Inflammatory macrophage treated with lipopolysaccharide for 1 hour (primary cell): ENCODE measurements at regions not wholly inside any gene's neighbourhood (a gene's known extent, or its start where the extent isn't known, plus 50 kb on each side); places are given as distances from the start of the nearest gene placed in this dataset.

ENCODE experiments used
- DNase-seq, 2 donors: peaks; one replicate each; pipeline ENCODE4 v3.0.0-alpha.2; 2020 to 2022

DNA sequence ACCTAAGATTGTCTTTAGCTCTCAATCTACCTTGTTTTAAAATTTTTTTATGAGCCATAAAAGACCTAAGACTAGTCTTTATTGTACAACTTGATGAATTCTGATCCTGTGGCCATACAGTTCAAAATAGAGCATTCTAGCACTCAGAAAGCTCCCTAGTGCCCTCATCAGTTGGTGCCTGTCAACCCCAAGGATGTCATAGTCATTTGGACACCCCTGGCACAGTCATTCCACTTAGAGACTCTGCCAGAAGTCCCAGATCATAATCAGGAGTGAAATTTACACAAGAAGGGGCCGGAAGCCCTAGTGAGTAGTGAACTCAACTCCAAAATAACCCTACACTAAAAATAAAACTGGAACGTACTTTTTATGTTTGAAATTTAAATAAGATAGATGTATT is 80.0 kb upstream of the INSIG1 start:
- no peak for DNase-seq

DNA sequence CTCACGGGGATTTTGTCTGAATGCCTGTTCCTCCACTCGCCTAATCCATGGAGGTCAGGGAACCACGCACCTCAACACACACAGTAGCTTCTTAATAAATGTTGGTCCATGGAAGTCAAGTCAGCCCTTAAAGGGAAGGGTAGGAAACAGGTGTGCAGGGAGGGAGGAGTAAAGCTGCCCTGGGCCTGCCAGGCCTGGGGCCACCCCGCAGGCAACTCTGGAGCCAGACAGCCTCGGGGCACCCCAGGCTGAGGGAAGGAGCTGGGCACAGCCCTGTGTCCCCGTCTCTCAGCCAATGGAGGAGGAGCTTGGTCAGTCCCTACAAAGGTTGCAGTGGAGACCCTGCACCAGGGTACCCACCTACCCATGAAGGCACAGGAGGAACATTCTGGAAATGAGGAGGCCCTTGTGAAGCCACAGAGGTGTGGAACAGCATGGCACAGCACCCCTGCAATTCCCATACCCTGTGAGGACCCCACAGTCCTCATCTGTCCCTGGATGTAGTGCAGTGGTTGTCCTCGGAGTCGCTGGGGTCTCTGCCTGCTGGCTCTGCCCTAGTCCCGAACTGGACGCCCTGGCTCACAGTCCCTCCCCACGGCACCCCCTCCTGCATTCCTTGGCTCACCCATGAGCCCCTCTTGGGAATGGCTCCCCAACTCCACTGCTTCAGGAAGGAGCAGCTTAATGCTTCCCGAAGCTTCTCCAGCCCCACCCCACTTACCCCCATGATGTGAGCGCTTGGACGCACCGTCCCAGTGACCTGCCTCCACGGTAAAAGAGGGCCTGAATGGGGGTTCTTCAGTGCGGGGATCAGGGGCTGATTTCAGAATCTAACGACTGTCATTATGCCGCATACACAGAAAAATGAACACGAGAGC is 79.2 kb upstream of the INSIG1 start:
- no peak for DNase-seq

DNA sequence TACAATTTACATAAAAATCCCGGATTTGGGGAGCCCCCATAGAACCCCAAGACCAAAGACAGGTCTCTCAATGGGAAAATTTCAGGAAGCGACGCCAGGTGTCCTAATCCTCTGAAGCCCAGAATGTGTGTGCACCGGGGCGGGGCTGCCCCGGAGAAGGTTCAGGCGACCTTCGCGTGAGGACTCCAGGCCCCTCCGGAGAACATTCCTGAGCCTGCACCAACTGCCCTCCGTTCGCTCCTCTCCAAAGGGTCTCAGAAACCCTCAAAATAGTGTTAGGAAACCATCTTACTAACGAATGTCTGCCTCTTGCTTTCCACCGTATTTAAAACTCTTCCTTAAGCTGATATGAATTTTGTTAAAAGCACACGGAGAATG is 78.5 kb upstream of the INSIG1 start:
- DNase-seq = no peak

DNA sequence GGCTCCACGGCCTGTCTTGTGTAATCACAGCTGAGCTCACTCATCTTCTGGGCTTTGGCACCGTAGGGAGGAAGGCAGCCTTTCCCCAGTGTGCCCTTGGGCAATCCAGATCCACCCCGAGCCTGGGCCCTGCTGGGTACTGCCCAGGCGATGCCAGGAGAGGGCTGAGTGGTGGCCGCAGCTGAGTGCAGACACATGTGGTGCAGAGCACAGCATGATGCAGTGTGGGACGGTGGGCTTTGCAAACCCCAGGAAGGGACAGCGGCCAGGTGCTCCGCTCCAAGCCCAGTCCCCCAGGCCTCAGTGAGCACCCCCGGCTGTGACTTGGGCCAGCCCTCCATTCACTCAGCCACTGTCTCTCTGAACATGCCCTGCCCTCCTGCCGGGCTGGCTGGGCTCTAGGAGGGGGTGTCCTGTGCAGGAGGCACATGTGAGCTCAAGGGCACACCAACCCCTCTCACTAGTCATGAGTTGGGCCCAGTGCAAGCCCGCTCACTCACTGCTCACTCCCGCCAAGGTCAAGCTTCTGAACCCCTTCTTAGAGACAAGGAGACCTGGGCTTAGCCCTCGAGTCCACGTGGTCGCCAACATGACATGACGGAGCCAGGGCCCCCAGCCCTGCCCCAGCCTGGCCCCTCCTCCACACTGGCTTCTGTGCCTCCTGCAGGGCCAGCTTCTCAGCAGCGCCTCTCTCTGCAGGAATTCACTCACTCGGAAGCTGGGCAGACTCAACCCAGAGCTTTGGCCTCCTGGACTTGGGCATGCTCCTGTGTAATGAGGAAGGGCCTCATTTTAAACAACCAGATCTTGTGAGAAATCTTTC is 77.5 kb upstream of the INSIG1 start:
- DNase-seq = no peak

DNA sequence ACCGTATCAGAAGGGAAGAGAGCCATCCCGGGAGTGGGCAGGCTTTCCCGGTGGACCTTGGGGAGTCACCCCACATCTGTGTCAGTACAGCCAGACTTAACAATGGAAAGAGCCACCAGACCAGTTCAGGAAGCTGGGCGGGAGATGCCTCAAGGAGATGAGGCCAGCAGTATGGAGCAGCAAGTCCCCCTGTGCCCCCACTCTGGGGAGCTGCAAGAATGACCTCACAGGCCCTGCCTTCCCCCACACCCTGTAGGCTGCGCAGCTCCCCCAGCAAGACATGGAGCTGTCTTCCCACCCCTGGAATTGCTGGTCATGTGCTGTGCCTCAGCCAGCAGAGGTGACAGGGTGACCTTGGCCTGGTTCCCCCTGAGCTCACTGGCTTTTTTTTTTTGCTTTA is 76.8 kb upstream of the INSIG1 start:
- no peak for DNase-seq

DNA sequence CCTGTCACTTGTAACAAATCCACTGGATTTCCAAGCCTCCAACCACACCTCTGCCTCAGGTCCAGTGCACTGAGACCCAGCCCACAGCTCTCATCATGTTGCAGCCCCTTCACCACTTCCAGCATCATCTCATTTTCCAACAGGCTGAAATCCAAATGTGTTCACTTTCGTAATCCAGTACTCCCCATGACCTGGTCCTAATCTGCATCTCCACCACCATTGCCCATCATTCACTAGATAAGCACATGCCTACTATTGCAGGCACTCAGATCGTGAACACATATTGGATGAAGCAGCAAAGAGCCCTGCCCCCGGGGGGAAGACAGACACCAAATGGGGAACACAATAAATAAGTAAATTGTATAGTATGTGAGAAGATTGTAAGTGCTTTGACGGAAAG is 76.1 kb upstream of the INSIG1 start:
- DNase-seq = no peak

DNA sequence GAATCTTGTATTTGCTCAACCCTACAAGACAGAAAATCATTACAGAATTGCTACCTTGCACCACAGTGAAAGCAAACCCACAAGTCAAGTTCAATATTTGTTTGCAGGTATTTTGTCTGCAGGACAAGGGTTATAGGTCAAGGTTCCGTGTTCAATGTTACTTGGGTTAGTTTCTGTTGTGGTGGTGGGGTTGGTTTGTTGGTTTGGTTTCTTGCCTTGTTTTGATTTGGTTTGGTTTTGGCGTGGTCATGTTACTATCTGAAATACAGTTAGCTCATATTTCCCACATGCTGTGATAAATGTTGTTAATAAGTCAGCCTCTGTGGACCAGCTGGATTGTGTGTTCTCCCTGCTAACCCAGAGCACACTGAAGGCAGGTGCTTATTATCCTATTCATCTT is 75.6 kb upstream of the INSIG1 start:
- no peak for DNase-seq

DNA sequence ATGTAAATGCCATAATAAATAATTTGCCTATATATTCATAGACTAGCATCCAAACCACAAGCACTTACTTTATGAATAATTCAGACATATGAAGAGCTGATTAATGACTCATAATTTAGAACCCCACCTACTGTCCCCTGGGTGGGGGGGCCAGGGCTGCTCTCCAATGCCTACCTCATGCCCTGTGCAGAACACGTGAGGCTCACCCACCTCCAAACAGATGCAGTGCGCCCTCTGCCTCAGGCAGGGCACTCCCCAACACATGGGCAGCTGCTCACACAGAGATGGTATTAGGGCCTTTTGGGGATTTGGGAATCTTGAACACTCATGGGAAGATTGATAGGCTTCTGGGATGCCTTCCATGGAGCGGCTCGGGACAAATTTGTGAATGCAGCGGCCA is 75.1 kb upstream of the INSIG1 start:
- DNase-seq = no peak

DNA sequence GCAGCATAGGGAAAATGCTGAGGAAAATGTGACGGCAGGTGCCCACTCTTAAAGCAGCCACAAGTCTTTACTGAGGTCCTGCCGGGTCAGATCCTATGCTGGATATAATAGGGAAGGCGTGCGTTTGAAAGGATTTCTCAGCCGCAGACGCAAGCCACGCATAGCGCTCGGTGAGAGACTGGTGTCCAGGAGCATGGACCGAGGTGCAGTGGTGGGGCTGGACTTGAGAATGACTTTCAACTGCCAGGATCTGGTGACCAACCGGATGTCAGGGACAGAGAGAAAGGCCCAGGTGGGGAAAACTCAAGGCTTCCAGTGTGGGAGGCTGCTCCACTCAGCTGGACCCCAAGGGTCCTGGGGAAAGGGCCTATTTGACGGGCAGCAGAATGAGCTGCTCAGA is 74.7 kb upstream of the INSIG1 start:
- DNase-seq = no peak

DNA sequence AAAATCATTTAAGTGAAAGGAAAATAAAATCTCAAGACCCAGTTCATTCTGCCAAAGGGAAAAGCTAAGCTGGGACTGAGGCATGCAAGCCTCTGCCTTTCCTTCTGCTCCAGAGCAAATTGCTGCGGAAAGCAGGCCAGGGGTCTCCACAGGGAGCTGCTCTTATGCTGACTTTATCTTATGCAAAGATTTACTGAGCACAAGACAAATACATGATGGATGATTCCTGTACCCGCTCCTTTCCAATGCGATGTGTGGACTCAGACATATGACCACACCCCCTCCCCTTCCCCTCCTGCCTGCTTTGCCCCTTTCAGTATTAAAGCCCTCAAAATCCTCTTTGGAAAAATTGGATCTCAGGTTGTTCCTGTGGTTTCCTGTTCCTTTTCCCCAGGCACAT is 74.2 kb upstream of the INSIG1 start:
- DNase-seq = no peak

DNA sequence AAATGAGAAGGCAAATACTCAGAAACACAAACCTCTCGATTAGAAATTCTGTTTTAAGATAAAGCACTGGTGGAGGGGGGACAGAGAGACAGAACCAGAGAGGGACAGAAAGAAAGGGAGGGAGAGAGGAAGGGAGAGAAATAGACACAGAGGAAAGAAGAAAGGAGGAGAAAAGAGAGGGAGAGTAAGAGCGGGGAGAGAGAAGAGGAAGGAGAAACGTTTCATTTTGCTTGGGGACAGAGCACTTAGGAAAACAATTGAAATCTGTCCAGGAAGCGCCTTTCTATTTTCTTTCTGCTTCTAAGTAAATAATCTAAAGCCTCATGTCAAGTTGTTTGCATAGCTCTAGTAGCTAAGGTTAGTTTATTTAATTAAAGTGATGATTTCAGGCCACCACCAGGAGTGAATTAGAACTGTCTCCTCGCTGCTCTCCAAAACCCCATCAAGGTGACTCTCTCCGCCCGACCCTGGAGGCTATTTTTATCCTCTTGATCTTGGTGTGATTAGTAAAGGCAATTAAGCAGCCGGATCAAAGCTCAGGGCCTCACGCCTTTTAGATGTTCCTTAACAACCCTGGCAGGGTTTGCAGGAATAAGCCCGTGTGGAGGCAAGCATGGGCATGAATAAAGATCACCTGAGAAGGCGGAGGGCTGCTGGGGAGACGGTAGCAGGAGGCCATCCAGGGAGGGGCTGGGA is 73.4 kb upstream of the INSIG1 start:
- DNase-seq = no peak

DNA sequence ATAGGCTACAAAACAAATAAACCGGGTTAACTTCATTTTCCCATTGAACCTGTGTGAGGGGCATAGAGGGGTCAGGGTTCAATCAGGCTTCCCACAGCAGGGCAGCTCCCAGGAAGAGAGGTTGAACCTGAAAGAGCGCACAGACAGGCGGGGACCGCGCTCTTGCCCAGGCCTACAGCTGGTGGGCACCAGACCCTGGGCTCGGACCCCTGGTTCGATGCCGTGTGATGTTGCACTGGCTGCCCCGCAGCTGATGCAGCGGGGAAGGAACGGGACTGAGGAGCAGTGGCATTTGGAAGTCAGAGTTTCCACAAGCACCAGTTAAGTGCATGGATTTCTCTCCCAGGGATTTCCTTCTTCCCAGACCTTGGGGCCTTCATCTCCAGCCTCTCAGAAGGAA is 72.6 kb upstream of the INSIG1 start:
- no peak for DNase-seq

DNA sequence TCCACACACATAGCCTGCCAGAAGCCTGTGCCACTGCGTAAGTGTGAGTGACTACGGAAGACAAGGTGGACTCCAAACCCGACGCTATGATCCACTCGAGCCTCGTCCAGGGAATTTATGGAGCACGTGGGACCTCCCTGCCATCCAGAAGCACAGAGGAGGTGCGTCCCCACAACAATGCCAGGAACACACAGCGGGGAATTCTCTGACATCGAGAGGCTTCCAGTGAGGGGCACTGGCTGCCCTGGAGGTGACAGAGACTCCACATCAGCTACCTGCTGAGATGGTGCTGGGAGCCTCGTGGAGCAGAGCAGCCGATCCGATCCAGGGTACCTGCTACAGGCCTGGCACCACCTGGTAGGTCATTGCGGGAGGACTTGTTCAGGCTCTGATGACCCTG is 72.2 kb upstream of the INSIG1 start:
- DNase-seq = no peak

DNA sequence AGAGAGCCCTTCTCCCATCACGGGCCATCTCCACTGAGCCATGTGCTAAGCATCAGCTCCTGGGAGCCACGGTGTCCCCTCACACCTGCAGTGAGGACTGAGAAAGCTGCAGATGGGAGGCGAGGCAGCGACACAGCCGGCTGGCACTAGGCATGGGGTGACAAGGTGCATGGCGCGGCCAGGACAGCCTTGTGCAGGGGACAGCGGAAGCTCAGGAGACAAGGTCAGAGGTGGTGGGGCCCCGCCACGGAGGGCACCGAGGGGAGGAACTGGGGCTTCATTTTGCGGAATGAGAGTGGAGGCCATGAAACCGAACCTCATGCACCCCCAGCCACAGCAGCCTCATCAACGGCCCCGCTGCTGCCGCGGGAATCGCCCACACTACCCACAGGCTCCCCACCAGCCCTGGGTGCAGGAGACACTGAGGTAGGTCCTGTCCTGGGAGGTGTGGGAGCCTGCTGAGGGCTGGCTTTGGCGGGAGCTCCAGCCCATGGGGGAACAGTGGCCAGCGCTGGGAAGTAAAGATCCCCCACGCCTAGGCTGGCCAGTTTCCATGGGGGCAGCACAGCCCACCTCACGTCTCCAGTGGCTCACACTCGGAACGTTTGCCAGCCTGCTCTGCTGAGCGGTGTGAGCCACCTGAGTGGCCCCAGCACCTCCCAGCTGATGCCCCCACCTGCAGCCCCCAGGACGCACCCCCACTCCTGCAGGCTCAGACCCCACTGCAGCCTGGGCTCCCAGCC is 71.2 kb upstream of the INSIG1 start:
- no peak for DNase-seq

DNA sequence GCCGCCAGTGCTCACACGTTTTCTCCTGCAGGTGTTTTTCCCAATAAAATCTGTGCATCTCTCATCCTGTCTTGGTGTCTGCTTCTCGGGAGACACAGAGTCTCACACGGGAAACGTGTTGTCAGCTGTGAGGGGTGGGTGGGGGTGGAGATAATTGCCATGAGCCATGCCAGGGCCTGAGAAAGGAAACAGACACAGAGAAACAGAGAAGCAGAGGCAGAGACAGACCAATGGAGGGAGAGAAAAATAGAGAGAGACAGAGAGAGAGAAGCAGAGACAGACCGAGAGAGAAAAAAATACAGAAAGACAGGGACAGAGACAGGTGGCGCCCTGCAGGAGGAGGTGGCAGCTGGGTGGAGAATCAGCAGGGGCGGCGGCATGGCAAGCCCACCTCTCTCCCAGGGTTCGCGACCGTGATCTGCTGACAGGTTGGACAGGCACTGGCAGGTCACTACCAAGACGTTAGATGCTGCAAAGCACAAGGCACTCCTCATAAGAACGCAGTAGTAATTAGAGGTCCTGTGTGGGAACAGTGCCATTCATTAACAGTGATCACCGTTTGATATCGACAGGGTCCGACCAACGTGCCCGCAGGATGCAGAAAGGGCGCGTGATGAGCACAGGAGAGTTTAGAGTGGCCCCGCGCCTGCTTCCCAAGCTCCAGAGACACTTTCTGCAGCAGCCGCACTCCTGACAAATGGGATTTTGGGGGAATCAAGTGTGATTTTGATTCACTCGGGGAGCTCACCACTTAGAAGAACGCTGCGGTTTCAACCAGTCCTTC is 70.5 kb upstream of the INSIG1 start:
- DNase-seq = no peak

DNA sequence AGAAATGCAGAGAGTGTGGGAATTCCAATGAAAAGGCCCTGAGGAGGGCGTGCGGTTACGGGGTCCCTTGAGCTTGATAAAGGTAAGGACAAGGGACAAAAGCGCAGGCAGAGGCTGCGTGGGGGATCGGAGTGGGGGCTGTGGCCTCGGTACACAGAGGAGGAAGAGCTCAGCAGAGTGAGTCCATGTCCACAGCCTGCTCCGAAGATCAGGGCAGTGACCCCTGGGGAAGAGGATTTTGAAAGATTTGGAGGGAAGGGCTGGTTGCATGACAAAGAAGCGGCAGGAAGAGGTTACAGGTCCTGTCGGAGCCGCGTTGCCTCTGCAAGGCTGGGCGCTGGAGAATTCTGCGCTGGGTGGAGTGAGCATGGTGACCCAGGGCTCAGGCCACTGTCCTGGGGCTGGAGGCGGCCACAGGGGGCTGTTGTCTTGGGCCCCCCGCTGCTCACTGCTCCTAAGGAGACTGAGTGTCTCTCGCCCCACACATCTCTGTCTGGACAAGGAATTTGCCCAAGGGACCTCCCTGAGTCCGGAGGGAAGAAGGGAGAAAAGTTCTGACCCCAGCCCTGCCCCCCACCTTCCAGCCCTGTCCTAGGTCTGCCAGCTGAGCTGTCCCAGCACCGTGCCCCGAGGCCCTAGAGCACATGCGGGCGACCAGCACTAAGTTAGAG is 69.8 kb upstream of the INSIG1 start:
- DNase-seq = no peak

DNA sequence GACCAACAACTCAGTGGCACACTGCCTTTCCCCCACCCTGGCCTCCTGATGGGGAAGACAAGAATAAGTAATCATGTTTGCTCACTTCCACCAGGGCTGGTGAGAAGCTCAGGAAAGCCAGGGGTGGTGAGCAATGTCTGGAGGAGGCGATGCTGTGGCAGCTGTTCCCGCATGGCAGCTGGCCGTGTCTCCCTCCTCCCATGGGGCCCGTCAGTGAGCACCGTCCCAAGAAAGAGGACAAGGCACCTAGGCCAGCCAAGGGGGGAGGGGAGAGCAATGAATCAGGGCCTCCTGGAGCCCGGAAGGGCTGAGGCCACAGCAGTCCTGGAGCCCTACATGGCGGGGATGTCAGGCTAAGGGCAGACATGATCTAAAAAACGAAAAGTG is 69.2 kb upstream of the INSIG1 start:
- no peak for DNase-seq

DNA sequence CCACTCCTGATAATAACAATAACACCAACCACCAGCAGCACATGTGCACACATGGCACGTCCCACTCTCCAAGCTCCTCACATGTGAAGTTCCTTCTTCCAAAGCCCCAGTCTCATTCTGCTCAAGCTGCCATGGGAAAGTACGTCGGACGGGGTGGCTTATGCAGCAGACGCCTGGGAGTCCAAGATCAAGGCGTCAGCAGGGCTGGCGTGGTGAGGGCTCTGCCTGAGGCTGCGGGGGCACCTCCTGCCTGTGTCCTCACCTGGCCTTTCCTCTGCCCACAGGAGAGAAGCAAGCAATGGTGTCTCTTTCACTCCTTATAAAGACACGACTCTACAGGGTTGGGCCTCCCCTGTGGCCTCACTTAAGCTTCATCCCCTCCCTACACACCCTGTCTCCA is 68.8 kb upstream of the INSIG1 start:
- DNase-seq = no peak

DNA sequence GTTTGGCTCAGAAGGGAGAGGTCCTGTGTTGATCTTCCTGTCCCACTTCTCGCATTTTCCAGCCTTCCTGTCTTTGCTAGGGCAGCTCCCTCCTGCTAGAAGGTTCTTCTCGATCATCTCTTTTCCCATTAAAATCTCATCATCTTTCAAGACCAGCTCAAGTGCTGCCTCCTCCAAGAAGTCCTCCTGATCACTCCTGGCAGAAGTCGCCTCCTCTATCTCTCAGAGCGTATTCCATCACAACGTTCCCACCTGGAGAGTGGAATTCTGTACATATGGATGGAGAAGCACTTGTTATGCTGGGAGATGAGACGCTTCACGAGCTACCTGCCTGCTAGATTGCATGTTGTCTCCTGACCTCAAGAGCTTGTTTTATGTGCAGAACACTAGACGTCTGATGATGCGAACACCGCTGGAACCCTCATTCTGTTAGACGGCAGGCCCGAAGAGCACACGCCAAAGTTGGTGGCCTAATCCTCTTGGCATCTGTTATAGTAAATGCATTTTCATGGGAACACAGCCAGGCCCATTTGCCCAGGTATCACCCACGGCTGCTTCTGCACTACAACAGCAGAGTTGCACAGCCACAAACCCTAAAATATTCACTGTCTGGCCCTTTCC is 68.0 kb upstream of the INSIG1 start:
- no peak for DNase-seq

DNA sequence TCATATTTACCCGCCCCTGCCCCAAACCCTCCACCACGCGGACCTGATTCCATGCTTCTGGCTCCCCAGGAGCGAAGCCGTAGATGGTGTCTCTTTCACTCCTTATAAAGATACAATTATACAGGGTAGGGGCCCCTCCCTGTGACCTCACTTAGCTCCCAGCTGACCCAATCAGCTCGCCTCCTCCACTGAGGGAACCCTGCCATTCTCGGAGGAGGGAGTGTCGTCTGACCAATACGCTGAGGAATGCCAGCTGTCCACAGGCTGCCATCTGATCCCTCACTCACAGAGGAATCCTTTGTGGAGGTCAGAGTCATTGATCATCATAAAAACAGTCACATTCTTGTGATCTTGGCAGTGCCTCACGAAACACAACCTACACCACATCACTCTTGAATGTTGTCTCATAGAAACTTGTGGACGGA is 67.5 kb upstream of the INSIG1 start:
- DNase-seq = no peak

DNA sequence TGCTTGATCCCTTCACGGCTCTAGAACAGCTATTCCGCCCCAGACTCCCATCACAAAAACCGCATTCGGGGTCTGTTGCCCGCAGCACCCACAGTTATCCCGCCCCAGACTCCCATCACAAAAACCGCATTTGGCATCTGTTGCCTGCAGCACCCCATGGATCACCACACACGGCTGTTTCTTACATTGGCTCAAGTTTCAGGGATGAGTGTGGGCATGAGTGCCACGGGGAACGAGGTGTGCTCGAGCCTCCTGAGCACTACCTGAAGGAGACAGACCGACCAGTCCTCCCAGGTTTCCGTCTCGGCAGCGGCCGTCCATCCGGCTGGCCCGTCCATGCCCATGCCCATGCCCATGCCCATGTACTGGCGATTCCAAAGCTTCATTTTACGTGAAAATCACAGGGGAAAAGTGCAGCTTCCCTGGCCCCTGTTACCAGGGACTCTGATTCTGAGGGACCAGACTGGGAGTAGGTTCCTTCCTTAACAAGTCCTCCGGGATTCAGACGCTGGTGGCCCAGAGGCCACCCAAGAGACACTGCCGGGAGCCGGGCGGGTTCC is 66.4 kb upstream of the INSIG1 start:
- DNase-seq = no peak
